ENCODE measurements at regions not wholly inside any gene's neighbourhood (a gene's known extent, or its start where the extent isn't known, plus 50 kb on each side); places are given as distances from the start of the nearest gene placed in this dataset.

GRCh38 chr6:44606504-44606903, 219.0 kb downstream of the CDC5L start:
- Histone ChIP-seq H2BK12ac (ENCODE audit: insufficient read length, low read depth, low read length) (no peak overlapping the region), H3K27me3 (ENCODE audit: insufficient read depth, low read length) (no peaks in the 10 kb centered on the region), H2BK120ac (ENCODE audit: low read depth, low read length, poor library complexity, severe bottlenecking) (no peak overlapping the region), H3K4ac (ENCODE audit: low read depth, low read length) (no peak overlapping the region), H4K20me1 (ENCODE audit: control insufficient read depth, insufficient read depth, insufficient read length) (no peaks in the 10 kb centered on the region), H3K79me2 (ENCODE audit: insufficient read depth, low read length) (no peaks in the 10 kb centered on the region), H3T11ph (ENCODE audit: low read length) (no peak overlapping the region), H3K23me2 (ENCODE audit: insufficient read length, low read depth, low read length, poor library complexity, severe bottlenecking) (no peaks in the 10 kb centered on the region), H3K79me1 (ENCODE audit: insufficient read depth, low read depth, low read length, poor library complexity, severe bottlenecking) (no peaks in the 10 kb centered on the region), H3K56ac (ENCODE audit: insufficient read length, low read depth, low read length) (no peak overlapping the region), H3K23ac (ENCODE audit: insufficient read length, low read depth, low read length) (no peak overlapping the region), H3K18ac (ENCODE audit: insufficient read length, low read depth, low read length) (no peak overlapping the region), H2BK15ac (ENCODE audit: low read depth, low read length) (no peak overlapping the region), H4K91ac (ENCODE audit: insufficient read length, low read depth, low read length) (no peak overlapping the region), H3K14ac (ENCODE audit: insufficient read depth, low read length) (no peak overlapping the region; the same call in 1 of the 2 replicates), H3K4me2 (ENCODE audit: insufficient read depth, insufficient read length, low read length) (no peak overlapping the region), H2BK20ac (ENCODE audit: low read depth, low read length, poor library complexity, severe bottlenecking) (no peak overlapping the region), H3K27ac (ENCODE audit: insufficient read length, low read depth, low read length) (no peak overlapping the region), H2BK5ac (ENCODE audit: insufficient read length, low read length) (no peak overlapping the region), H2AFZ (ENCODE audit: low read length) (no peak overlapping the region), H3K4me1 (ENCODE audit: insufficient read depth, low read length) (no peaks in the 10 kb centered on the region), H4K8ac (replicated peaks; ENCODE audit: insufficient read length, low read depth, low read length) (no peak overlapping the region), H3K9me3 (ENCODE audit: control insufficient read depth, low read depth, low read length) (no peaks in the 10 kb centered on the region), H2AK5ac (ENCODE audit: insufficient read length, low read length) (no peak overlapping the region), H3K9ac (ENCODE audit: extremely low read depth, insufficient read length, low read length) (no peak overlapping the region), H4K5ac (ENCODE audit: insufficient read length, low read depth, low read length) (no peak overlapping the region)
- H3K4me3 Mint-ChIP-seq: no peak overlapping the region
- H3K4me1 Mint-ChIP-seq: peaks cover 3 to 7% of the 10 kb centered on the region in 2 experiments
- H3K36me3 Mint-ChIP-seq (ENCODE audit: insufficient read depth in 1 of 3, low read depth in 3 of 3): no peaks in the 10 kb centered on the region
- no peaks in the 10 kb centered on the region for H3K27me3 Mint-ChIP-seq (ENCODE audit: low read depth)
- H3K27ac Mint-ChIP-seq: no peak overlapping the region
- TF ChIP-seq, protein P1, sequence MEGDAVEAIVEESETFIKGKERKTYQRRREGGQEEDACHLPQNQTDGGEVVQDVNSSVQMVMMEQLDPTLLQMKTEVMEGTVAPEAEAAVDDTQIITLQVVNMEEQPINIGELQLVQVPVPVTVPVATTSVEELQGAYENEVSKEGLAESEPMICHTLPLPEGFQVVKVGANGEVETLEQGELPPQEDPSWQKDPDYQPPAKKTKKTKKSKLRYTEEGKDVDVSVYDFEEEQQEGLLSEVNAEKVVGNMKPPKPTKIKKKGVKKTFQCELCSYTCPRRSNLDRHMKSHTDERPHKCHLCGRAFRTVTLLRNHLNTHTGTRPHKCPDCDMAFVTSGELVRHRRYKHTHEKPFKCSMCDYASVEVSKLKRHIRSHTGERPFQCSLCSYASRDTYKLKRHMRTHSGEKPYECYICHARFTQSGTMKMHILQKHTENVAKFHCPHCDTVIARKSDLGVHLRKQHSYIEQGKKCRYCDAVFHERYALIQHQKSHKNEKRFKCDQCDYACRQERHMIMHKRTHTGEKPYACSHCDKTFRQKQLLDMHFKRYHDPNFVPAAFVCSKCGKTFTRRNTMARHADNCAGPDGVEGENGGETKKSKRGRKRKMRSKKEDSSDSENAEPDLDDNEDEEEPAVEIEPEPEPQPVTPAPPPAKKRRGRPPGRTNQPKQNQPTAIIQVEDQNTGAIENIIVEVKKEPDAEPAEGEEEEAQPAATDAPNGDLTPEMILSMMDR (conservative IDR thresholded peaks at IDR 0.05): no peak
- WGBS (ENCODE audit: extremely low coverage, insufficient read length, low lambda C conversion rate): no CpG with 5 or more reads among the region's 8 CpGs
- H3K9me3 Mint-ChIP-seq: no peaks in the 10 kb centered on the region
- DNase-seq: no peak

Data from H9 (cell line).